ENCODE measurements at regions not wholly inside any gene's neighbourhood (a gene's known extent, or its start where the extent isn't known, plus 50 kb on each side); places are given as distances from the start of the nearest gene placed in this dataset.
A peak's percentile ranks its signal among the peaks of the same experiment; 100 is the strongest.

GRCh38 chr10:124239134-124239533 lies 145.7 kb upstream of the CHST15 start:
- H3K27me3 ChIP-seq (ENCODE audit: control insufficient read depth, insufficient read depth): no peaks in the 10 kb centered on the region
- intact Hi-C loops (cut with DNase I): no loop called here
- peak in 1 of 3 donors; percentile 3 for DNase-seq
- 53% methylated on average over 2 of the region's 2 CpGs for WGBS
- no peaks in the 10 kb centered on the region for H3K4me1 ChIP-seq (ENCODE audit: control insufficient read depth, insufficient read depth, low read length)
- H3K9me3 ChIP-seq (ENCODE audit: control insufficient read depth, low read length): no peaks in the 10 kb centered on the region
- H3K4me3 ChIP-seq (ENCODE audit: low read length): no peak overlapping the region
- H3K27ac ChIP-seq (ENCODE audit: low read length): no peak overlapping the region
- no peak for ATAC-seq

GRCh38 chr10:124238367-124238766 lies 145.0 kb upstream of the CHST15 start:
- DNase-seq: peak in 1 of 3 donors; percentile 11
- Histone ChIP-seq H3K27ac (ENCODE audit: low read length) (no peak overlapping the region), H3K27me3 (ENCODE audit: control insufficient read depth, insufficient read depth) (no peaks in the 10 kb centered on the region), H3K9me3 (ENCODE audit: control insufficient read depth, low read length) (no peaks in the 10 kb centered on the region), H3K4me3 (ENCODE audit: low read length) (no peak overlapping the region), H3K4me1 (ENCODE audit: control insufficient read depth, insufficient read depth, low read length) (no peaks in the 10 kb centered on the region)
- intact Hi-C loops (cut with DNase I): no loop called here
- 85% methylated on average over 8 of the region's 8 CpGs for WGBS
- no peak for ATAC-seq

GRCh38 chr10:124237282-124237961 lies 144.0 kb upstream of the CHST15 start:
- no peak for ATAC-seq
- peaks cover 3% of the 10 kb centered on the region for H3K4me1 ChIP-seq (ENCODE audit: control insufficient read depth, insufficient read depth, low read length)
- no peak for DNase-seq
- no peak overlapping the region for H3K27ac ChIP-seq (ENCODE audit: low read length)
- intact Hi-C loops (cut with DNase I): no loop called here
- no peaks in the 10 kb centered on the region for H3K27me3 ChIP-seq (ENCODE audit: control insufficient read depth, insufficient read depth)
- 68% methylated on average over 3 of the region's 3 CpGs for WGBS
- H3K9me3 ChIP-seq (ENCODE audit: control insufficient read depth, low read length): no peaks in the 10 kb centered on the region
- no peak overlapping the region for H3K4me3 ChIP-seq (ENCODE audit: low read length)

DNA sequence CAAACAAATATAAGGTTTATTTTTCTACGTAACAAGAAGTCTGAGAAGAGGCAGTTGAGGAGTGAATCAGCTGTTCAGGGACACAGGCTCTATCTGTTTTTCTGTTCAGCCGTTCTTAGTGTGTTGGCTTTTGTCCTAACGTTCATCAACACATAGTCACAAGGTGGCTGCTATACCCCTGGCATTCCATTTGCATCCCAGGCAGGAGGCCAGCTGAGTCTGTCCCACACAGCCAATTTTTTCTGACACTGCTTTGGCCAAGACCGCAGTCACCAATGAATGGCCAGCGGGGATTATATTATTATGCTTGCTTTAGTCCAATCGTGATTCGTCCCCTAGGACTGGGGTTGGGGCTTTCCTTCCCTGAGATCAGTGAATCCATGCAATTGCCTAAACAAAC lies 143.4 kb upstream of the CHST15 start:
- ATAC-seq: no peak
- 71% methylated on average over 7 of the region's 7 CpGs for WGBS
- Histone ChIP-seq H3K4me3 (ENCODE audit: low read length) (no peak overlapping the region), H3K27me3 (ENCODE audit: control insufficient read depth, insufficient read depth) (no peaks in the 10 kb centered on the region), H3K4me1 (ENCODE audit: control insufficient read depth, insufficient read depth, low read length) (peaks cover 3% of the 10 kb centered on the region), H3K9me3 (ENCODE audit: control insufficient read depth, low read length) (no peaks in the 10 kb centered on the region), H3K27ac (ENCODE audit: low read length) (no peak overlapping the region)
- intact Hi-C loops (cut with DNase I): no loop called here
- DNase-seq: peak in 1 of 3 donors; percentile 37

GRCh38 chr10:124236136-124236535 lies 142.7 kb upstream of the CHST15 start:
- Histone ChIP-seq H3K4me1 (ENCODE audit: control insufficient read depth, insufficient read depth, low read length) (peaks cover 3% of the 10 kb centered on the region), H3K27ac (ENCODE audit: low read length) (no peak overlapping the region), H3K27me3 (ENCODE audit: control insufficient read depth, insufficient read depth) (no peaks in the 10 kb centered on the region), H3K9me3 (ENCODE audit: control insufficient read depth, low read length) (no peaks in the 10 kb centered on the region), H3K4me3 (ENCODE audit: low read length) (no peak overlapping the region)
- ATAC-seq (no peak), DNase-seq (no peak)
- WGBS: 65% methylated on average over 2 of the region's 2 CpGs
- intact Hi-C loops (cut with DNase I): no loop called here

GRCh38 chr10:124235232-124235631 lies 141.8 kb upstream of the CHST15 start:
- Histone ChIP-seq H3K27me3 (ENCODE audit: control insufficient read depth, insufficient read depth) (no peaks in the 10 kb centered on the region), H3K4me3 (ENCODE audit: low read length) (no peak overlapping the region), H3K27ac (ENCODE audit: low read length) (no peak overlapping the region), H3K9me3 (ENCODE audit: control insufficient read depth, low read length) (no peaks in the 10 kb centered on the region), H3K4me1 (ENCODE audit: control insufficient read depth, insufficient read depth, low read length) (peaks cover 3% of the 10 kb centered on the region)
- WGBS: 91% methylated on average over 5 of the region's 5 CpGs
- no peak for DNase-seq
- intact Hi-C loops (cut with DNase I): no loop called here
- ATAC-seq: no peak

- Histone ChIP-seq H3K4me1 (ENCODE audit: control insufficient read depth, insufficient read depth, low read length) (peaks cover 3% of the 10 kb centered on the region), H3K27ac (ENCODE audit: low read length) (no peak overlapping the region), H3K9me3 (ENCODE audit: control insufficient read depth, low read length) (no peaks in the 10 kb centered on the region), H3K27me3 (ENCODE audit: control insufficient read depth, insufficient read depth) (no peaks in the 10 kb centered on the region), H3K4me3 (ENCODE audit: low read length) (no peak overlapping the region)
- intact Hi-C loops (cut with DNase I): no loop called here
- ATAC-seq: peak; percentile 10 to 18
- WGBS: 82% methylated on average over 19 of the region's 19 CpGs
- DNase-seq: no peak
Observed at GRCh38 chr10:124233546-124234138, 140.2 kb upstream of the CHST15 start.

- Histone ChIP-seq H3K4me1 (ENCODE audit: control insufficient read depth, insufficient read depth, low read length) (peaks cover 3% of the 10 kb centered on the region), H3K9me3 (ENCODE audit: control insufficient read depth, low read length) (no peaks in the 10 kb centered on the region), H3K4me3 (ENCODE audit: low read length) (no peak overlapping the region), H3K27ac (ENCODE audit: low read length) (no peak overlapping the region), H3K27me3 (ENCODE audit: control insufficient read depth, insufficient read depth) (no peaks in the 10 kb centered on the region)
- intact Hi-C loops (cut with DNase I): no loop called here
- WGBS: 51% methylated on average over 16 of the region's 16 CpGs
- peak; percentile 21 to 29 for ATAC-seq
- no peak for DNase-seq
Observed at GRCh38 chr10:124232686-124233545, 139.5 kb upstream of the CHST15 start.

GRCh38 chr10:124231168-124232155 lies 138.1 kb upstream of the CHST15 start:
- intact Hi-C loops (cut with DNase I): no loop called here
- H3K27ac ChIP-seq (ENCODE audit: low read length): no peak overlapping the region
- 90% methylated on average over 8 of the region's 8 CpGs for WGBS
- DNase-seq (no peak), ATAC-seq (no peak)
- no peaks in the 10 kb centered on the region for H3K9me3 ChIP-seq (ENCODE audit: control insufficient read depth, low read length)
- H3K27me3 ChIP-seq (ENCODE audit: control insufficient read depth, insufficient read depth): no peaks in the 10 kb centered on the region
- H3K4me1 ChIP-seq (ENCODE audit: control insufficient read depth, insufficient read depth, low read length): peaks cover 3% of the 10 kb centered on the region
- no peak overlapping the region for H3K4me3 ChIP-seq (ENCODE audit: low read length)

DNA sequence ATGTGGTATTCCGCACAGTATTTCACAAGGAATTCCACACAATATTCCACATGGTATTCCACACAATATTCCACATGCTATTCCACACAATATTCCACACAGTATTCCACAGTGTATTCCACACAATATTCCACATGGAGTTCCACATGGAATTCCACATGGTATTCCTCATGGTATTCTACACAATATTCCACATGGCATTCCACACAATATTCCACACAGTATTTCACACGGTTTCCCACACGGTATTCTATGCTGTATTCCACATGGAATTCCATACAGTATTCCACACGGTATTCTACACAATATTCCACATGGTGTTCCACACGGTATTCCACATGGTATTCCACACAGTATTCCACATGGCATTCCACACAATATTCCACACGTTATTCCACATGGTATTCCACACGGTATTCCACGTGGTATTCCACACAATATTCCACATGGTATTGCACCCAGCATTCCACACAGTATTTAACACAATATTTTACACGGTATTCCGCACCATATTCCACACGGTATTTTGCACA lies 137.3 kb upstream of the CHST15 start:
- no peaks in the 10 kb centered on the region for H3K27me3 ChIP-seq (ENCODE audit: control insufficient read depth, insufficient read depth)
- 95% methylated on average over 11 of the region's 11 CpGs for WGBS
- H3K9me3 ChIP-seq (ENCODE audit: control insufficient read depth, low read length): no peaks in the 10 kb centered on the region
- H3K27ac ChIP-seq (ENCODE audit: low read length): no peak overlapping the region
- no peak for DNase-seq
- no peak overlapping the region for H3K4me3 ChIP-seq (ENCODE audit: low read length)
- intact Hi-C loops (cut with DNase I): no loop called here
- ATAC-seq: no peak
- peaks cover 3% of the 10 kb centered on the region for H3K4me1 ChIP-seq (ENCODE audit: control insufficient read depth, insufficient read depth, low read length)
